OCI-M1 (cell line): ENCODE measurements at regions not wholly inside any gene's neighbourhood (a gene's known extent, or its start where the extent isn't known, plus 50 kb on each side); places are given as distances from the start of the nearest gene placed in this dataset.

ENCODE experiments used
- DNase-seq: peaks from one replicate; lab custom pipeline; 2025; lab: John Stamatoyannopoulos, UW

DNA sequence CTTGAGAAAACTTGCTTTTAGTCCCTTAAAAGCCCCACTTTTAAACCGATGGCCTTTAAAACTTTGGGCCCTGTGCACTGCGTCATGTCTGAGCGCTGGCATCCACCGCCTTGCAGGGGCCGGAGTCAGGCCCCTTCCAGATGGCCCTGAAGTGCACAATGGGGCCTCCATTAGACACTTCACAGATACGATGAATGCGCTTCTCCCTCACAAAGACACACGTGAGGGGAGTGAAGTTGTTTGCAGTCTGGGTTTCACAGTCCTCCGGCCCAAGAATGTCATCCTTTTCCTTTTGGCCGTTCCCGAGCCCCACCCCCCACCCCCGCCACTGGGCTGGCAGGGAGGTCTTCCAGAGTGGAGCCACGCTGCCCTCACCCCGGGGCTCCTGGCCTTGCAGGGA, 415.1 kb upstream of the SALL3 start:
- DNase-seq, result no peak

- no peak for DNase-seq
Observed at GRCh38 chr18:78565240-78565639, 414.4 kb upstream of the SALL3 start.

- no peak for DNase-seq
Observed at GRCh38 chr18:78566065-78566464, 413.6 kb upstream of the SALL3 start.

DNA sequence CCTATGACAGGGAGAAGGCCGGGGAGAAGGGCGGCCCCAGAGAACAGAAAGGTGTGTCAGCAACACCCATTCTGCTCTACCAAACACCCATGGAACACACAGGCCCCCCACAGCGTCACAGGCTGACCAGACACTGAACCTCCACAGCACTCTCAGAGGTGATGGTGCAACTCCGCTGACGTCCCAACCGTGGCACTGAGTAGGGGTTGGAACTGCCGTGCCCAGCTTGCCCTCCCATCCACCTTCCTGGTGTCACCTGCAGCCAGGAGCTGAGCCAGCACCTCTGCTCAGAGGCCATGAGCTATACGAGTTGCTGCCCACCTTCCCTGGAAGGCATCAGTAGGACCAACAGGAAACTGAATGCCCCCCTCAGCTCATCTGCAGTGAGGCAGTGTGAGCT, 412.9 kb upstream of the SALL3 start:
- DNase-seq, result no peak

DNA sequence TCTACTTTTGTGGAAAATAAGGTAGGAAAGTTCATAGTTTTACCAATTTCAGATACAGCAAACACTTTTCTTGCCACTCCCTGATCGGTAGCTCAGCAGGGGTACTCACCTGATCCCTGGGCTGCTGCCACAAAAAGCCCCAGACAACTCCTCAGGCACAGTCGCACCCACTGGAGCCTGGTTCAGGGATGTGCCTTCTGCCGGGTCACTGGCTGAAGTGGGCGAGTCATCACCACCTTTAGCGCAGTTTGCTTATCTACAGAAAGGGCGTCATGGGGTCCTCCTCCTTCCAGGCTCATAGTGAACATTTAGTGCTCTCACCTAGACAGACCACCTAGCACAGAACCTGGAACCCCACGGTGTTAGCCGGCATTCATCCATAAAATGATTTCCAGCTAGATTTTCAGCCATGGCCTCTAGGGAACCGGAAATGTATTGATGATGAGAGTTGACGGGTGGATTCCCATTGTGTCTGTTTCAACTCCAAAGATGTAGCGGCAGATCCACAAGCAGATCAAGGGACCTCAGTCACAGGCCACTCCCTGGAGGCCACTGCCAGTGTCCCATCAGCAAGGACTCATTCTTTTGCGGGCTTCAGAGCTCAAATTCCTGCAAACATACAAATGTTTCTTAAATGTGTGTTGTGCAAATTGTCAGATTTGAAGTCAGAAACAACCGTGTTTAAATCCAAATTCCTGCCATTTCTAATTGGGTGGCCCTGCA, 408.4 kb upstream of the SALL3 start:
- DNase-seq, result no peak

GRCh38 chr18:78571831-78572347, 407.7 kb upstream of the SALL3 start:
- DNase-seq, result no peak

DNA sequence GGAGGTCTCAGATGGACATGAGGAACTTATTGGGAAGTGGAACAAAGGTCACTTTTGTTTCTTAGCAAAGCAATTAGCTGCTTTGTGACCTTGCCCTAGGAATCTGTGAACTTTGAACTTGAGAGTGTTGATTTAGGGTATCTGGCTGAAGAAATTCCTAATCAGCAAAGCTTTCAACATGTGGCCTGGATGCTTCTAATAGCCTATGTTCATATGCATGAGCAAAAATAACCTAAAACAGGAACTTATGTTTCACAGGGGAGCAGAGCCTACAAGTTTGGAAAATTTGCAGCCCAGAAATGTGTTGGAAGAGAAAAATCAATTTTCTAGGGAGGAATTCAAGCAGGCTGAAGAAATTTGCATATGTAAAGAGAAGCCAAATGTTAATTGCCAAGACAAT, 405.8 kb upstream of the SALL3 start:
- no peak for DNase-seq

DNA sequence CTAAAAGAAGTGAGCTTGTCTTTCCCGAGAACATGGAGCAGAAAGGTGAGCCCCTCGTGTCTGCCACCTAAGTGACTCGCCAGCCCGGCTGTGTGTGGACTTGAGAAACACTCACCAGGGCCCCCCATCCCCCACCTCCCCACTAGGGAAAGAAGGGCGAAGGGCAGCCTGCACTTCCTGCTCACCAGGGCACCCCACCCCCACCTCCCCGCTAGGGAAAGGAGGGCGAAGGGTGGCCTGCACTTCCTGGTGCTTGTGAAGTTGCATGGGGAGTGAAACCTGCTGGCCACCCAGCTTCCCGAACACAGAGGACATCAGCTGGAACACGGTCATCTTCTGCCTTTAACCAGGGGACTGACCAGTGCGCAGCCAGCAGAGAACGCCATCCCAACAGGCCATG, 402.7 kb upstream of the SALL3 start:
- DNase-seq, result no peak

GRCh38 chr18:78579449-78579848, 400.2 kb upstream of the SALL3 start:
- no peak for DNase-seq

DNA sequence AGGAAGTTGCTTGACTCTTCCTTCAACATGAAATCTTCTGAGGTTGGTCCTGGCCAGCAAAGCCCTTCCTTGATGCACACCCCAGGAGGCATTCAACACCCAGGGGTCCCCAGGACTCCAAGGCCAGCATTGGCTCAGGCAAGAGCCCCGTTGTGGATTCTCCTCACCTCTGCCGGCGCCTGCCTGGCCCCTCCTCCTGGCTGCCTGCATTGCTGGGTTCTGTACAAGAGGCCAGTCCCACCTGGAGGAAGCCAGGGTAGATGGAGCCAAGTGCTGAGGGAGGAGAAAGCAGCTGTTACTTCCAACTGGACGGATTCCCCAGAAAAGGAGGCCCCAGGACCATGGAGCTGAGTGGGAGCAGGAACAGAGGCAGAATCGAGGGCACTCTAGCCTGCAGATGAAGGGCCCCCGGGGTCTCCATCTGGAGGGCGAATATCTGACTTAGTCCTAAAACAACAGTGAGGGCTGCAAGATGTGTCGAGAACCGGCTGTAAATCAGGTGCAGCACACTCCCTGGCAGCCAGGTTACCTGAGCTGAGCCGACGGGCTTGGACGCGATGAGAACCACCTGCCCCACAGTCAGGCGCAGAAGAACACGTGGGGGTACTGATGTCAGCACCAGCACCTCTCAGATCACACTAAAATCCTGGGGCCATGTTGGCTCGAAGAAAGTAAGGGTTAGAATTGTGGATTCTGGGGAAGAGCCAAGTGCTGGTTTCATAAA, 399.6 kb upstream of the SALL3 start:
- DNase-seq, result no peak

DNA sequence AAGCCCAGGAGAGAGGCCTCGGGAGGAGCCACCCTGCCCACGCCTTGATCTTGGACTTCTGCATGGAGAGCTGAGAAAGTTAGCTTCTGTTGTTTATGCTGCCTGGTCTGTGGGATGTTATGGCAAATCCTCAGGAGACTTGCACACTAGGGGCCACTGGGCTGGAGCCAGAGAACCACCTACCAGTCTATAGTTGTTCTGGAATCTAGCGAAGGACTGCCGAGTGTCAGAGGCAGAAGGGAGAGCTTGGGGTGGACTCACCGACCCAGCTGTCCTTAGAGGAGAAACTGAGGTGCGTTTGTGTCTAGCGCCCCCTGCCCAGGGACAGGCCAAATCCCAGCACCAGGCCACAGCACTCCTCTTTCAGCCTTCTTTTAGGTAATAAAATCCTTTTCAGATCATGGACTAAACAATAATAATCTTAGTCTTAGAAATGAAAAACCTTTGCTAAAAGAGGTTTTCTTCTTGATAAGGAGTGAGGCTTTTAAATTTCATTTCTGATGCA, 398.7 kb upstream of the SALL3 start:
- DNase-seq, result no peak

DNA sequence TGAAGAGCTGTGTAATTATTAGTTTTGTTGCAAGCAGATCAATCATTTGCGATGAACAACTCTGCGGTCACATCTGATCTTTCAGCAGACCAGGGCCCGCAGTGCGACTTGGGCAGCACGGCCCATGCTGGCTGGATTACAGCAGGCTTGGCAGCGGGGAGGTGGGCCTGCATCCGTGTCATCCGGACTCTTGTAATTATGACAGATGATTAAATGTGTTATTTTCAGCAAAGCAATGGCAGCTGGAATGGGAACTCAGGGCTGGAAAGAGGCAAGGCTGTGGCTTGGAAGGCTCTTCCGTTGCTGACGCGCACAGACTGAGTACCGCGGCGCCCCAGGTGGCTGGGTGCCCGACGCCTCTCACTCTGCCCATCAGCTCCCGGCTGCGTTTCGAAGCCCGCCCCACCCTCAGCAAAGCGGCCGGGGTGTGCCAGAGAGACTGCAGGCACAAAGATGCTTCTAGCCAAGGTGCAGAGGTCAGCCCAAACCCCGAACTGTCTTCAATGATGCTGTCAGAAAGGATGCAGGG, 397.4 kb upstream of the SALL3 start:
- no peak for DNase-seq

DNA sequence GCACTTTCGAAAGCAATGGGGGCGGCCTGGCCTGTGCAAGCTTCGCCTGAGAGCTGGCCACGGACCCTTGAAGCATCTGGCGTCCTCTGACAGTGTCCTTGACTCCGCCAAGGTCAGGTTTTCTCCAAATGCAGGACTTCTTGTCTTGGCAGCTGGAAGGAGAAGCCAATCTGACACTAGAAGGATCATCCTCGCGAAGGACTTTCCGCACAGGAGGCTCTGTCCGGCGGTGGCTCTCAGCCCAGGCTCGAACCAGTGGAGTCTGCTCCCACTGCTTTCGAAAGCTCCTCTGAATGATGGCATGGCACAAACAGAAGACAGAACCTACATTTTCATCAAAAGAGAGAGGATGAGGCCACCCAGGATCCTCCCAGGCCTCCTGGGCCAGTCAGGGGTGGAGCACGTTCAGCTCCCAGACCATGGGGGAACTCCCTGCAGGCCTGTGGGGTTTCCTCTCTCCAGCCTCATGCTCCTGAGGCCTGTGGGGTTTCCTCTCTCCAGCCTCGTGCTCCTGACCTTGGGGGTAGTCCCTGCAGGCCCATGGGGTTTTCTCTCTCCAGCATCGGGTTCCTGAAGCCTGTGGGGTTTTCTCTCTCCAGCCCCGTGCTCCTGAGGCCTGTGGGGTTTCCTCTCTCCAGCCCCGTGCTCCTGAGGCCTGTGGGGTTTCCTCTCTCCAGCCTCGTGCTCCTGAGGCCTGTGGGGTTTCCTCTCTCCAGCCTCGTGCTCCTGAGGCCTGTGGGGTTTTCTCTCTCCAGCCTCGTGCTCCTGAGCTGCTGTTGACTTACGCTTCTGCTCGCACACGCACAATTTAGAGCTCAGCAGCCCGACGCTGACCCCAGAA, 396.5 kb upstream of the SALL3 start:
- DNase-seq, result no peak

- DNase-seq, result no peak
Observed at GRCh38 chr18:78583739-78584458, 395.7 kb upstream of the SALL3 start.

- DNase-seq, result no peak
Observed at GRCh38 chr18:78584459-78585022, 395.1 kb upstream of the SALL3 start.

DNA sequence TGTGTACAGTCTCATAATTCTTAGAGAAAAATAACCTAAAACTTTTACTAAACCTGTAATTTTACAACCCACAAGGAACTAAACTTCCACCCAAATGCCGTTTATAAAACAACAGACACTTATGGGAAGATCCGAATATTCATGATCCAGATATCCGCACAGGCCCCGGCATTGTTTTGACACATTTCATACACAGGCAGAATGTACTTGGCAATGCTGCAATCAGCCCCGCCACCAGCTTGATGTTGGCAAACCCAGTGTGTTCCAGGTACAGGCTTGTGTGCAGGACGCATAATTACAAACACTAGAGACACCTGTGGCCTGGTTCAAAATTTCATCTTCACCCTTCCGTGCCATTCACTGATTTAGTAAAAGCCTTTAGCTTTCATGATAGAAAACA, 393.0 kb upstream of the SALL3 start:
- DNase-seq, result no peak

DNA sequence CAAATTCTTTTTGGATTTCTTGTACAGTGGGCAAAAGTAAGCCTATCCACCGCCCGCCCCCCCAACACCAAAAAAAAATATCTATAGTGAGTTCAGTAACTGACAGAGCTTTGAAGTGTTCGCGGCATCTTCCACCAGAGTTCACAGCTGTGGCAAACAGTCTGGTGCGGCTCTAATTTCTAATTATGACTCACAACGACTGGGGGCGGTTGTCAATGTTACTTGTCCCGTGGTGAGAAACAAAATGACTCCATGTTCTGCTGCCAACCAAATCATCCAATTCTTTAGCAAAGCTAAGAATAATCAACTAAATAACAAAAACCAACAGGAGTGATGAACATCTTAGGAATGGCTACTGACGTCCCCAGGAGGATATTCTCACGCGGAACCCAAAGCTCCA, 392.5 kb upstream of the SALL3 start:
- DNase-seq, result no peak

DNA sequence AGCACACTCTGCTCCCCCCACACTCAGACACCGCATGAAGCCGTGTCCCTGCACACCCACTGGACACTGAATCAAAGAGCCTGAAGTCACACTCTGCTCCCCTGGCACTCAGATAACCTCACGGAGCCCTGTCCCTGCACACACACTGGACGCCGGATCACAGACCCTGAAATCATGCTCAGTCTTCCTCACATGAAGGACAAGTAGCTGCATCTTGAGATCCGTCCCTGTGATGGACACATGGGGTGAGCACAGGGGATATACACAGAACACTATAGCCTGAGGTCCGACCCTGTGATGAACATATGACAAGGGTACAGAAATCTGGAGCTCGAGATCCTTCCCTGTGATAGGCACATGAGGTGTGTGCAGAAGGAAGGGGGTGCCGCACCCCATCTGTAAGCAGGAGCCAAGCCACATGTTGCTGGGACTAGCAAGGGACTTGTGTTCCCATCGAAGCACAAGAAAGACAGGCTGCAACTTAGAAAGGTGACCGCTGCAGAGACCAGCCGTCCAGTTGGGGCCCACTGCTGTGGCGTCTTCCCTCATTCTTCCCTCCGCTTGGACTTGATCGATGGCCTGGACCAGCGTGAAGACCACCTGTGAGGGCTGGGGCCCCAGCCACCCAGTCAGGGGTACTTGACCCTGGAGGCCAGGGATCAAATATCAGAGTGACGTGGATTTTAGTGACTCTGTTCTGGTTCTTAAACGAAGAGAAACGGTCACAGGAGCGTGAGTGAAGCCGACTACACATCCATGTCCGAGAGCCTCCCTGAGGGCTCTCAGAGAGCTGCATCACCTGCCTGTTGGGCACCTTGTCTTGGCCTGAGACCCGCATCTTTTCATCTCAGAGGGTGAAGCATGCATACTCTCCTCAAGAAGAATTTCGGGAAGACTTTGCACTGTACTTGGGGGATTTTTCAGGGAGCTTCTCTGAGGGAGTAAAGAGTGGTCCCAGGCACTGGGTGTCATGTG, 391.7 kb upstream of the SALL3 start:
- DNase-seq, result no peak

DNA sequence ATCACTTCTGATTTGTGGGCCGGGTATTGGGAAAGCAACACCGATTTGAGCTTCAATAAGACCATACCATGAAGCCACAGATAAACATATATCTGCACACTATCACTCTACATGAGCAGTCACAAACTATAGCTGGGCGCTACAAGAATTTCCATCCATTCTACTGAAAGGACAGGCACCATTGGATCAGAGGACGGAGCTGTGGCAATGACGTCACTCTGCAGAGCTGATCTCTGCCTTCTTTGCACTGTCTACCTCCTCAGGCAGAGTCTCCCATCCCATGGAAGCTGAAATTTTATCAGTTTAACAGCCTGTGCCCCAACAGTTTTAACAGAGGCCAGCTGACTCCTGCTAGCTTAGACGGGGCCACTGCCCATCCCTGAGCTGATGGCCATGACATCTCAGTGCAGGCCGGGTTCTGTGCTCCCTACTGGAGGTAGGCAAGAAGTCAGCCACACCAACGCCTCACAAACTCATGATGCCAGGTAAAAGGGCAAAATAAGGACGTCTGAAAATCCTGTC, 389.6 kb upstream of the SALL3 start:
- DNase-seq, result no peak

DNA sequence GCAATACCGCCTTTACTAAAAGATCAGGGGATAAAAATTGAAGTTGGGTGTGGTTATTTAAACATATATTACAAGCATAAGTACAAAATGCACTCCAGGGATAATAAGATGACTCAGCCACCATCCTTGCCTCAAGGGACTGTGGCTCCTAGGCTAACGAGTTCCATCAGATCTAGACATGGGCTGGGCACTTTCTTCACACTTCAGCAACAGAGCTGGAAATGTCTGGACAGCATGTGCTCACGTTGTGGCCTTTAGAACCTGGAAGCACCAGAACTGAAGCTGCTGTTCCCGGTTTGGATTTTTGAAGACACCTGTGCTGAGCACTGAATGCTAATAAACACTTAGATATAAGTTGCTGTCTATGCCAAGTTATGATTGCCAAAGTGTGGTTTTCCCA, 384.2 kb upstream of the SALL3 start:
- DNase-seq, result no peak
